Stimulated activated CD4-positive, alpha-beta T cell treated with anti-CD3 and anti-CD28 coated beads, Interleukin-4, amount 100 ng/mL, for 1 hour (primary cell): ENCODE measurements at regions not wholly inside any gene's neighbourhood (a gene's known extent, or its start where the extent isn't known, plus 50 kb on each side); places are given as distances from the start of the nearest gene placed in this dataset.

ENCODE experiments used
- DNase-seq: peaks from one replicate; pipeline ENCODE4 v3.0.0-alpha.2; 2020

- peak; percentile 43 for DNase-seq
These were observed 55.8 kb upstream of the SHC3 start for GRCh38 chr9:89234205-89235067.

GRCh38 chr9:89236955-89237573 lies 58.4 kb upstream of the SHC3 start:
- DNase-seq = no peak

- no peak for DNase-seq
These were observed 59.8 kb upstream of the SHC3 start for GRCh38 chr9:89238424-89238823.

- no peak for DNase-seq
These were observed 64.9 kb upstream of the SHC3 start for GRCh38 chr9:89243296-89244061.

- DNase-seq = no peak
These were observed 64.2 kb upstream of the CKS2 start for GRCh38 chr9:89246840-89247239.

GRCh38 chr9:89247431-89248353 lies 63.3 kb upstream of the CKS2 start:
- DNase-seq = no peak

GRCh38 chr9:89249001-89249400 lies 62.0 kb upstream of the CKS2 start:
- DNase-seq = no peak

GRCh38 chr9:89252651-89253267 lies 58.2 kb upstream of the CKS2 start:
- no peak for DNase-seq

GRCh38 chr9:89254058-89254772 lies 56.8 kb upstream of the CKS2 start:
- DNase-seq = no peak

- DNase-seq = no peak
These were observed 56.2 kb upstream of the CKS2 start for GRCh38 chr9:89254773-89255125.

GRCh38 chr9:89256225-89256624 lies 54.8 kb upstream of the CKS2 start:
- no peak for DNase-seq

GRCh38 chr9:89256642-89257041 lies 54.4 kb upstream of the CKS2 start:
- no peak for DNase-seq

GRCh38 chr9:89260525-89260924 lies 50.5 kb upstream of the CKS2 start:
- DNase-seq = no peak
